ENCODE measurements at regions not wholly inside any gene's neighbourhood (a gene's known extent, or its start where the extent isn't known, plus 50 kb on each side); places are given as distances from the start of the nearest gene placed in this dataset.
"Not testable (repeated sequence)": the region's sequence is repeated elsewhere in the genome, so short reads cannot be mapped to it uniquely, and the experiment has no call there.

GRCh38 chr2:58318949-58319348, 77.8 kb upstream of the FANCL start:
- not testable (repeated sequence) for DNase-seq

- DNase-seq: no peak
Measured at GRCh38 chr2:58313926-58314325, 72.8 kb upstream of the FANCL start.

GRCh38 chr2:58308435-58308834, 67.3 kb upstream of the FANCL start:
- DNase-seq: no peak

DNA sequence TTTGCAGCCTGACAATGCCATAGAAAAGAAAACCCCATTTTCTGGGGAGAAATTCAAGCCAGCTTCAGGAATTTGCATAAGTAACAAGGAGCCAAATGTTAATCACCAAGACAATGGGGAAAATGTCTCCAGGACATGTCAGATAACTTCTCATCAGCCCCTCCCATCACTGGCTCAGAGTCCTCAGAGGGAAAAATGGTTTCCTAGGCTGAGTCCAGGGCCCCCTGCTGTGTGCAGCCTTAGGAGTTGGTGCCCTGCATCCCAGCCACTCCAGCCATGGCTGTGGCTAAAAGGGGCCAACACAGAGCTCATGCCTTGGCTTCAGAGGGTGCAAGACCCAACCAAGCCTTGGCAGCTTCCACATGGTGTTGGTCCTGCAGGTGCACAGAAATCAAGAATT, 63.7 kb upstream of the FANCL start:
- no peak for DNase-seq

DNA sequence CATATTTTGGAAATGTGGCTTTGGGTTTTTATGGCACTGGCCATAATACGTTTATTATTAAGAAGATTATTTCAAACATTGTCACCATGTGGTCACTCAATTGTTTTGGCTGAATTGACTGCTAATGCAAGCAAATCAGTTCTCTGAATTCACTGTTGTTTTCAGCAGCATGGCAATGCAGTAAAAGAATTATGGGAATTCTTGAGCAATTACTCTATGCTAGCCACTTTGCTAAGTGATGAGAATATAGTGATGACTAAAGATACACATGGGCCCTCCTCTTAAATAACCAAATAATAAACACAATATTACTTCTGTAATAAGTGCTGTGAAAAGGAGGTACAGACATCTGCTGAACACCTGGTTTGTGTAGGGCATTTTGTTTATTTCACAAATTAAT, 58.0 kb upstream of the FANCL start:
- DNase-seq: no peak

- DNase-seq: no peak
Measured at GRCh38 chr2:58293056-58293455, 51.9 kb upstream of the FANCL start.

- no peak for DNase-seq
Measured at GRCh38 chr2:58291726-58292438, 50.8 kb upstream of the FANCL start.
